SK-N-SH (cell line): ENCODE measurements at regions not wholly inside any gene's neighbourhood (a gene's known extent, or its start where the extent isn't known, plus 50 kb on each side); places are given as distances from the start of the nearest gene placed in this dataset.

ENCODE experiments used
- CTCF ChIA-PET: fragments of 300-600, 350-600 bp; formaldehyde crosslinking; extraction: SDS; loops from one replicate; lab custom pipeline; 2021; lab: Yijun Ruan, JAX
- POLR2A ChIA-PET: fragments of 350-600 bp; sonication (Branson Sonifier 250); formaldehyde crosslinking; extraction: SDS; loops from one replicate; lab custom pipeline; 2020; ENCODE audit warnings: antibody characterized with exemption, inconsistent platforms; lab: Yijun Ruan, JAX
- DNase-seq: peaks from one replicate; pipeline ENCODE4 v3.0.0; 2012
- H2AFZ ChIP-seq: fragments of 200-600 bp; sonication (generic); 2 replicates; pipeline ENCODE4 v1.8.1; 2016; ENCODE audit warnings: antibody characterized with exemption, mild to moderate bottlenecking, low read depth
- H3F3A ChIP-seq: fragments of 200-600 bp; sonication (generic); replicated peaks from 2 replicates; pipeline ENCODE3; 2016; ENCODE audit warnings: antibody characterized with exemption, mild to moderate bottlenecking; ENCODE audit not compliant: insufficient read depth
- H3K27ac ChIP-seq, 2 experiments: fragments of 200-500 bp in 1 of 2; fragments of 200-600 bp in 1 of 2; sonication (Bioruptor generic) in 1 of 2; sonication (generic), shearing (Covaris generic) in 1 of 2; 2 replicates each; pipeline versions ENCODE4 v1.5.1 to v1.6.1; 2014 to 2016; ENCODE audit warnings: low read depth in 2 of 2, inconsistent platforms in 1 of 2, low read length in 1 of 2, mild to moderate bottlenecking in 1 of 2, mixed read lengths in 1 of 2
- H3K27me3 ChIP-seq: fragments of 200-600 bp; sonication (generic), shearing (Covaris generic); 2 replicates; pipeline ENCODE4 v1.6.1; 2016; ENCODE audit warnings: mixed run types; ENCODE audit not compliant: insufficient read depth
- H3K36me3 ChIP-seq, 2 experiments: fragments of 200-500 bp in 1 of 2; fragments of 200-600 bp in 1 of 2; sonication (Bioruptor generic) in 1 of 2; sonication (generic) in 1 of 2; replicated peaks in 1 of 2; 2 replicates each; pipeline versions ENCODE3 to v1.5.1; 2014 to 2016; ENCODE audit warnings: low read length in 1 of 2, mild to moderate bottlenecking in 1 of 2; ENCODE audit not compliant: insufficient read depth in 2 of 2, control insufficient read depth in 1 of 2
- H3K4me1 ChIP-seq, 2 experiments: fragments of 200-500 bp in 1 of 2; fragments of 200-600 bp in 1 of 2; sonication (Bioruptor generic) in 1 of 2; sonication (generic), shearing (Covaris generic) in 1 of 2; 2 replicates each; pipeline versions ENCODE4 v1.5.1 to v1.6.1; 2014 to 2016; ENCODE audit warnings: low read depth in 1 of 2, low read length in 1 of 2, mixed run types in 1 of 2; ENCODE audit not compliant: insufficient read depth in 2 of 2, control insufficient read depth in 1 of 2
- H3K4me2 ChIP-seq: fragments of 200-600 bp; sonication (generic), shearing (Covaris generic); 2 replicates; pipeline ENCODE4 v1.6.1; 2017; ENCODE audit warnings: mixed run types
- H3K4me3 ChIP-seq, 2 experiments: fragments of 200-500 bp in 1 of 2; fragments of 200-600 bp in 1 of 2; sonication (Bioruptor generic) in 1 of 2; sonication (generic), shearing (Covaris generic) in 1 of 2; 2 replicates each; pipeline versions ENCODE4 v1.5.1 to v1.8.1; 2014 to 2016; ENCODE audit warnings: low read depth in 2 of 2, inconsistent platforms in 1 of 2, low read length in 1 of 2, mild to moderate bottlenecking in 1 of 2, mixed read lengths in 1 of 2, moderate library complexity in 1 of 2
- H3K79me2 ChIP-seq: fragments of 200-600 bp; sonication (generic); 2 replicates; pipeline ENCODE4 v1.8.1; 2017; ENCODE audit warnings: mild to moderate bottlenecking; ENCODE audit not compliant: insufficient read depth
- H3K9ac ChIP-seq: fragments of 200-600 bp; sonication (generic); 2 replicates; pipeline ENCODE4 v1.6.1; 2017; ENCODE audit warnings: mixed run types
- H3K9me2 ChIP-seq: fragments of 200-600 bp; sonication (generic); 2 replicates; pipeline ENCODE4 v1.6.1; 2017; ENCODE audit warnings: mixed run types
- H3K9me3 ChIP-seq: fragments of 200-600 bp; sonication (generic); 2 replicates; pipeline ENCODE4 v1.6.1; 2017; ENCODE audit warnings: mixed run types, mild to moderate bottlenecking, moderate library complexity
- H4K20me1 ChIP-seq: fragments of 200-600 bp; sonication (generic); 2 replicates; pipeline ENCODE4 v1.6.1; 2017; ENCODE audit warnings: mild to moderate bottlenecking, mixed run types; ENCODE audit not compliant: insufficient read depth
- ELF1 ChIP-seq: IDR thresholded peaks from 2 replicates; pipeline ENCODE4 v1.4.0; 2012
- EP300 ChIP-seq, 2 experiments: IDR thresholded peaks; 2 replicates each; pipeline versions ENCODE4 v1.4.0 to v1.6.1; 2012; ENCODE audit warnings: borderline replicate concordance in 1 of 2, low read depth in 1 of 2, low read length in 1 of 2
- FOSL2 ChIP-seq: IDR thresholded peaks from 2 replicates; pipeline ENCODE4 v1.4.0; 2012; ENCODE audit warnings: low read depth, mild to moderate bottlenecking, moderate library complexity, borderline replicate concordance
- GATA2 ChIP-seq: sonication (generic); formaldehyde crosslinking; IDR thresholded peaks from 2 replicates; pipeline ENCODE4 v1.5.0; 2020; ENCODE audit warnings: mild to moderate bottlenecking, missing genetic modification reagents
- JUND ChIP-seq: IDR thresholded peaks from 2 replicates; pipeline ENCODE4 v1.4.0; 2012
- MXI1 ChIP-seq: IDR thresholded peaks from 2 replicates; pipeline ENCODE4 v1.6.1; 2012; ENCODE audit warnings: mild to moderate bottlenecking, low read depth, low read length, improper control_type of control experiment
- POLR2AphosphoS5 ChIP-seq: IDR thresholded peaks from 2 replicates; pipeline ENCODE4 v1.6.1; 2012; ENCODE audit warnings: low read depth, low read length
- RCOR1 ChIP-seq: fragments of 150-350 bp; IDR thresholded peaks from 2 replicates; pipeline ENCODE4 v1.6.1; 2017; ENCODE audit warnings: antibody characterized with exemption, low read length
- RFX5 ChIP-seq: IDR thresholded peaks from 2 replicates; pipeline ENCODE4 v1.6.1; 2012; ENCODE audit warnings: mild to moderate bottlenecking, improper control_type of control experiment, low read length
- SIN3A ChIP-seq: IDR thresholded peaks from 2 replicates; pipeline ENCODE4 v1.6.1; 2012; ENCODE audit warnings: low read depth, mild to moderate bottlenecking, low read length, moderate library complexity, borderline replicate concordance
- SMC3 ChIP-seq: IDR thresholded peaks from 2 replicates; pipeline ENCODE4 v1.6.1; 2012; ENCODE audit warnings: low read depth, low read length, improper control_type of control experiment
- TEAD4 ChIP-seq: IDR thresholded peaks from 2 replicates; pipeline ENCODE4 v1.4.0; 2012; ENCODE audit warnings: mild to moderate bottlenecking, borderline replicate concordance; ENCODE audit not compliant: insufficient read depth
- YY1 ChIP-seq: IDR thresholded peaks from 2 replicates; pipeline ENCODE4 v1.4.0; 2012; ENCODE audit warnings: low read depth, mild to moderate bottlenecking
- WGBS: methylation state at CpG from one replicate; pipeline ENCODE4 v1.1.6; 2017; ENCODE audit warnings: low lambda C conversion rate; 5-methylcytosine and 5-hydroxymethylcytosine counted together
- TF ChIP-seq, protein P1 (sequence below): fragments of 150-350 bp; IDR thresholded peaks from 2 replicates; pipeline ENCODE4 v1.6.1; 2017; ENCODE audit warnings: antibody characterized with exemption, low read length, low read depth, borderline replicate concordance
- TF ChIP-seq, protein P2 (sequence below): IDR thresholded peaks from 2 replicates; pipeline ENCODE4 v1.4.0; 2012; ENCODE audit warnings: low read depth
- TF ChIP-seq, protein P3 (sequence below): IDR thresholded peaks from 2 replicates; pipeline ENCODE4 v1.4.0; 2012; ENCODE audit warnings: low read depth, borderline replicate concordance
- TF ChIP-seq, protein P4 (sequence below): fragments of 150-350 bp; IDR thresholded peaks from 2 replicates; pipeline ENCODE4 v1.6.1; 2016; ENCODE audit warnings: mild to moderate bottlenecking, low read depth, low read length

DNA sequence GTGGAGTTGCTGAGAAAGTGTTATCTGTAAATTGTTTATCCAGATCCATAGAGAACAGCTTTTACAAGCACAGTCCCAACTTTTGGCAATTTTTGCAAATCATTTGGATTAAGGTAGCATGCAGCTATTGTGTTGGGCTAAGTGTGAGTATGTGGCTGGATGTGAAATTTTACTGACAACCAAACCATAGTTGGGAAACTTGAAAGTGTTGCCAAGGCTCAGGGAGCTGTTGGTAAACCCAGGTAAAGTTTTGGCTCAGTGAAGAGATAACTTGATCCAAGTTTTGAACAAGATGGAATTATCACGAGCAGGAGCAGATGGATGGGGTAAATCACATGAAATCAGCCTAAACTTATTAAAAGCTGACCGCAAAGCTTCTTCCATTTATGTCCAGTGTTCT is 90.0 kb upstream of the HES1 start (continued):
- no peak for TF ChIP-seq JUND
- TF ChIP-seq ELF1 = no peak
- TF ChIP-seq RCOR1 = no peak
- no peak for TF ChIP-seq SMC3
- TF ChIP-seq GATA2 (CRISPR knock-in tag) = no peak
- TF ChIP-seq MXI1 = no peak
- TF ChIP-seq EP300 (IDR thresholded peaks at IDR 0.05; ENCODE audit: borderline replicate concordance in 1 of 2, low read depth in 1 of 2, low read length in 1 of 2) = no peak
- no peak for TF ChIP-seq YY1
- no peak for TF ChIP-seq FOSL2
- TF ChIP-seq RFX5 = no peak

DNA sequence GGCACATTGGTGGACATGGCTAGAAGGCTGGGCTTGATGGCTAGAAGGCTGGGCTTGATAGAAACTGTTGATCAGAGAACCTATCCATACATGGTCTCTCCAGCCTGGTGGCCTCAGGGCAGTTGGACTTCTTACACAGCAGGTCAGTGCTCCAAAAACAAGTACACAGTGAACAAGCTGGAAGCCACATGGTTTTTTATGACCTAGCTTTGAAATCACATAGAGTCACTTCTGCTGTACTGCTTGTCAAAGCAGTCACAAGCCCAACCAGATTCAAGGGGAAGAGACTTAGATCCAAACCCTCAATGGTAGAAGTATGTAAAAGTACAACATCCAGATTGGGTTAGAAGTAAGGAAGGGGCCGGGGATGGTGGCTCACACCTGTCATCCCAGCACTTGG is 89.4 kb upstream of the HES1 start:
- POLR2A ChIA-PET = no interaction called here
- DNase-seq = no peak
- Histone ChIP-seq H2AFZ (no peak overlapping the region), H3K27me3 (no peaks in the 10 kb centered on the region), H3K79me2 (no peaks in the 10 kb centered on the region), H3K9ac (no peak overlapping the region), H3F3A (no peaks in the 10 kb centered on the region), H3K27ac (no peak overlapping the region), H3K9me3 (no peaks in the 10 kb centered on the region), H3K4me2 (no peak overlapping the region), H4K20me1 (no peaks in the 10 kb centered on the region), H3K9me2 (no peaks in the 10 kb centered on the region), H3K4me3 (no peak overlapping the region), H3K36me3 (no peaks in the 10 kb centered on the region), H3K4me1 (peaks cover 0 to 8% of the 10 kb centered on the region in 2 experiments; a peak in 1 of 4 replicates)
- no peak for TF ChIP-seq POLR2AphosphoS5
- TF ChIP-seq EP300 (IDR thresholded peaks at IDR 0.05; ENCODE audit: borderline replicate concordance in 1 of 2, low read depth in 1 of 2, low read length in 1 of 2) = no peak
- no peak for TF ChIP-seq FOSL2
- TF ChIP-seq TEAD4 = no peak
- TF ChIP-seq MXI1 = no peak
- no peak for TF ChIP-seq JUND
- TF ChIP-seq, protein P1, sequence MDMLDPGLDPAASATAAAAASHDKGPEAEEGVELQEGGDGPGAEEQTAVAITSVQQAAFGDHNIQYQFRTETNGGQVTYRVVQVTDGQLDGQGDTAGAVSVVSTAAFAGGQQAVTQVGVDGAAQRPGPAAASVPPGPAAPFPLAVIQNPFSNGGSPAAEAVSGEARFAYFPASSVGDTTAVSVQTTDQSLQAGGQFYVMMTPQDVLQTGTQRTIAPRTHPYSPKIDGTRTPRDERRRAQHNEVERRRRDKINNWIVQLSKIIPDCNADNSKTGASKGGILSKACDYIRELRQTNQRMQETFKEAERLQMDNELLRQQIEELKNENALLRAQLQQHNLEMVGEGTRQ = no peak
- TF ChIP-seq SIN3A = no peak
- TF ChIP-seq, protein P2, sequence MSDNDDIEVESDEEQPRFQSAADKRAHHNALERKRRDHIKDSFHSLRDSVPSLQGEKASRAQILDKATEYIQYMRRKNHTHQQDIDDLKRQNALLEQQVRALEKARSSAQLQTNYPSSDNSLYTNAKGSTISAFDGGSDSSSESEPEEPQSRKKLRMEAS = no peak
- no peak for TF ChIP-seq SMC3
- TF ChIP-seq, protein P3, sequence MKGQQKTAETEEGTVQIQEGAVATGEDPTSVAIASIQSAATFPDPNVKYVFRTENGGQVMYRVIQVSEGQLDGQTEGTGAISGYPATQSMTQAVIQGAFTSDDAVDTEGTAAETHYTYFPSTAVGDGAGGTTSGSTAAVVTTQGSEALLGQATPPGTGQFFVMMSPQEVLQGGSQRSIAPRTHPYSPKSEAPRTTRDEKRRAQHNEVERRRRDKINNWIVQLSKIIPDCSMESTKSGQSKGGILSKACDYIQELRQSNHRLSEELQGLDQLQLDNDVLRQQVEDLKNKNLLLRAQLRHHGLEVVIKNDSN = no peak
- TF ChIP-seq, protein P4, sequence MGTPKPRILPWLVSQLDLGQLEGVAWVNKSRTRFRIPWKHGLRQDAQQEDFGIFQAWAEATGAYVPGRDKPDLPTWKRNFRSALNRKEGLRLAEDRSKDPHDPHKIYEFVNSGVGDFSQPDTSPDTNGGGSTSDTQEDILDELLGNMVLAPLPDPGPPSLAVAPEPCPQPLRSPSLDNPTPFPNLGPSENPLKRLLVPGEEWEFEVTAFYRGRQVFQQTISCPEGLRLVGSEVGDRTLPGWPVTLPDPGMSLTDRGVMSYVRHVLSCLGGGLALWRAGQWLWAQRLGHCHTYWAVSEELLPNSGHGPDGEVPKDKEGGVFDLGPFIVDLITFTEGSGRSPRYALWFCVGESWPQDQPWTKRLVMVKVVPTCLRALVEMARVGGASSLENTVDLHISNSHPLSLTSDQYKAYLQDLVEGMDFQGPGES = no peak
- CTCF ChIA-PET = interaction anchor here (0.7 to 1.2 kb wide), 2 partner anchors 9 to 270 kb away, joined by 3 read pairs; no protein-coding TSS in a partner anchor
- WGBS = 31% methylated on average over 1 of the region's 1 CpG
